DMS 273 treated with DMSO at 0.1 percent for 48 hours (cell line): ENCODE measurements at regions not wholly inside any gene's neighbourhood (a gene's known extent, or its start where the extent isn't known, plus 50 kb on each side); places are given as distances from the start of the nearest gene placed in this dataset.
"Not testable (repeated sequence)": the region's sequence is repeated elsewhere in the genome, so short reads cannot be mapped to it uniquely, and the experiment has no call there.

Experiments
- DNase-seq: peaks from one replicate; lab custom pipeline; 2025; lab: John Stamatoyannopoulos, UW

DNA sequence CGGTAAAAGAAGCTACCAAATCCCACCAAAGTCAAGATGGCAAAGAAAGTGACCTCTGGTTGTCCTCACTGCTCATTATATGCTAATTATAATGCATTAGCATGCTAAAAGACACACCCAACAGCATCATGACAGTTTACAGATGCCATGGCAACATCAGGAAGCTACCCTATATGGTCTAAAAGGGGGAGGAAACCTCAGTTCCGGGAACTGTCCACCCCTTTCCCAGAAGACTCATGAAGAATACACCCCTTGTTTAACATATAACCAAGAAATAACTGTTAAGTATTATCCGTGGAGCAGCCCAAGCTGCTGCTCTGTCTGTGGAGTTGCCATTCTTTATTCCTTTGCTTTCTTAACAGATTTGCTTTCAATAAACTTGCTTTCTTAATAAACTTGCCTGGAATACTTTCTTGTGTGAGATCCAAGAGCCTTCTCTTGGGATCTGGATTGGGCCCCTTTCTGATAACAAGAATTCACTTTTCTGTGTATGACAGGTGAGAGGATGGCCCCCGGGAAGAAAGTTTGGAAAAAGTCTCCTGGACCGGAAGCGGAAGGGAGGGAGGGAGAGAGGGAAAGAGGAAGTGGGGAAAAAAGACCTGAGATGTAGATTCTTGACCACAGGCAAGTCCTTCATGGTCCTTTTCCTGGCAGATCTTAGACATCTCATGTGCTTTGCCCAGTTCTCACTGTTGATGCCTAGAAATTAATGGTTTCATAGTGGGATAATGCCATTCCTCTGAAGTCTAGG, 146.7 kb upstream of the ID4 start:
- DNase-seq: no peak

- DNase-seq: peak; percentile 12
Observed at GRCh38 chr6:19691465-19692167, 145.6 kb upstream of the ID4 start.

DNA sequence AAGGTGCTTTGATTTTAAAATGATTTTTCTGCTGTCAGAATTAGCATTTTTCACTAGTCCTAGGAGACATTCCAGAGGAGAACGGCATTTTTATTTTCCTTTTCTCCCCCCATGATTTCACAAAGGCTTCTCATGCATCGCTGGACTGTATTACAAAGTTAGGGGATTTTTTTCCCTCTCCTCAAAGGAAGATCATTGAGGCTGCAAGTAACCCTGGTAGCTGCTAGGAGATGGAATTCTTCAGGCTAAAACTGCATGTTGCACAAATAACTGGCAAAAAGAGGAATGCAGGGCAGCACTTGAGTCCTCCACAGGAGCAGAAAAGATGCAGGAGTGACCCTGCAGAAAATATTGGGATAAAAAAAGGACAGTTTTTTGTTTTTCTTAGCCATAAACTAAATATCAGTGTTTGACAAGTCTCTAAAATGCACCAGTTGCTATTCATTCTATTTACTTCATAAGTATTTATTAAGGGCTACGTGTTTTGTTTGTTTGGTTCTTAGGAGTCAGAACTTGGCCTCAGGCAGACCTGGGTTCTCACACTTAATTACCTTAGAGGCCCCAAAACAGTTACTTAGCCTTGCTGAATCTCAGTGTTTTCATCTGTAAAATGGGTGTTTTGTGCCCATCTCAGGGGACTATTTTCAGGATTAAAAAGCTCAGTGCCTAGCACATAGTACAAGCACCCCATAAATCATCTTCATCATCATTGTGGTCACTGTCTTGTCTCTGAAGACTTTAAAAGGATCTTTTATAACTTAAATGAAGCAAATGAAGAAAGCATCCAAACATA, 144.5 kb upstream of the ID4 start:
- no peak for DNase-seq

- no peak for DNase-seq
Observed at GRCh38 chr6:19694697-19695096, 142.5 kb upstream of the ID4 start.

DNA sequence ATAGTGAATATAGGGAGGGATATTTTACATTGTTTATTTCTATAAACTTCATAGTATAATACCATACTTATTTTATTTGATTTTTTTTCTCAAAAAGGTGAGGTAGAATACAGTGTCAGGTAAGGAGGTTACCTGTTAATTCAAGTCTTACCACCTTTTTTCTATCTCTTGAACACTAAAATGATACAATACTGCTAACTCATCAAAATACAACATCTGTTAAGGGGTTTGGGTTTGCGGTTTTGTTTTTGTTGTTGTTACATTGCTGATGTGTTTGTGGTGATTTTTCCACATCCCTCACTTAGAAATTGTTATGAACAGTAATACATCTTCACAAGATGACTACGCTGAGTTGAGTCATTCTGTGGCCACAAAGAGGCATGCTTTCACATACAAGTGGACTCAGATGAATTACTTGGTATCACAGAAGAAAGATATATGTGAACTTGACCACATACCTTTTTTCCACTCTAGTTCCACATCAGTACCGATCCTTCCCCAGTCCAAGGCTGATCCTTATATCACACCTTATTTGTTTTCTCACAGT, 139.4 kb upstream of the ID4 start:
- peak; percentile 44 for DNase-seq

DNA sequence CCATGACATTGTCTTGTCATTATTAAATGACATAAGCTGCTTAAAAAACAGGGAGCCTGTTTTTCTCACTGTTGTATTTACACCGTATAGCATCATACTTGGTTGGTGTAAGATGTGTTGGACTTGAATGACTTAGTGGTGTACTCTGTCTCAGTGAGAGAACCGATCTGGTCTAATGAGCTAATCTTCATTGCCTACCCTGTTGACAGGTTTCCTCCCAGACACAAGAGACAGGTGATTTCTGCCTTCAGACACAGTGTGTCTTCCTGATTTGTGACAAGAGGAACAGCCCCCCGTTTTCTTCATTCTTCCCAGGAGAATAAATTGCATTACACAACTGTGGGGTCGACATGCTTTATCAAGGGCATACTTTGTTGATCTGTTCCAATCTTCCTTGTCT, 137.2 kb upstream of the ID4 start:
- no peak for DNase-seq

DNA sequence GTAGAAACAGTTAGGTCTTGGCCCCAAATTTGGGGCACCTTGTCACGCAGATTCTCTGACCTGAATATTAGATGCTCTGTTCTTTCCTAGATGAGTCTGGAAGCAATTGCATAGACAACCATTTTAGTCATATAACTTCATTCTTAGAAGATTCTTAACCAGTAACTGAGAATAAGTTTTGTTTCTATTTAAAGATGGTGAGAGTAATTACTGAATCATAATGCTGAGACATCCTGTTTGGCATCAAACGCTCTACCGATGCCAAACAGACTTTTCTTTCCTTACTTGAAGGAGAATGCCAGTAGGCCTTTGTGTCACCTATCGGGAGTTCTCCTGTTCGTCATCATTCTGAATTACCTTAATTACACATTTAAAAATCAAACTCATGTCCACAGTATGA, 131.6 kb upstream of the ID4 start:
- no peak for DNase-seq

- no peak for DNase-seq
Observed at GRCh38 chr6:19712012-19712688, 125.0 kb upstream of the ID4 start.

GRCh38 chr6:19712998-19713397, 124.2 kb upstream of the ID4 start:
- no peak for DNase-seq

- no peak for DNase-seq
Observed at GRCh38 chr6:19713411-19713810, 123.8 kb upstream of the ID4 start.

GRCh38 chr6:19713984-19714383, 123.2 kb upstream of the ID4 start:
- no peak for DNase-seq

DNA sequence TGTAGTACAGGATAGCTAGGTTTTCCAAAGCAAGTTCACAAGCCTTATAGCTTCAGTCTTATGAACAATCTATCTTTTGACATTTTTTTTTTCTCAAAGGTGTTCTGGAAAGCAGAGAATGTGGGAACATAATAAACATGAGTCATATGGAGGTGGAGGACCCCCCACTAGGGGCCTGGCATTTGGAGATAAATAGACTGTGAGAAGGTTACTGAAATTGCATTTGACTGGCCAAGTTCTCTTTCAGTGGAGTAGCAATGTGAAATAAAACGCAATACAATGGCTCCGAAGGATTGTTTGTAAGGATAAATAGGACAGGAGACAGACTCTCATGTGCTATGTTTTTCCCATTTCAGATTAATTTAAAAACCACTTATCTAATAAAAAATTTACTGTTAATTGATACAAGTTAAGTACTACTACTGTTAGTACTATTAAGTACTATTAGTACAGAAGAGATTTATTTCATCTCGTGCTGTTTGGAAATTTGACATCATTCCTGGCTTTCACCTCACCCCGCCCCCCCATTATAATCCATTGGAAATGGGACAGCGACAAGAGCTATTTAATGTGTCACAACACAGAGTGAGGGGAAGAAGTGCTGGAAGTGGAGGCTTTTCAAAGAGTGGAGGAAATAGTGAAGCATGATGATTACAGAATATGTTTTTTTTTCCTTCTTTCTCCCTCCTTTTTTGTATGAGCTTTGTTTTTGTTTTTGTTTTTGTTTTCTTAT, 122.6 kb upstream of the ID4 start:
- no peak for DNase-seq

DNA sequence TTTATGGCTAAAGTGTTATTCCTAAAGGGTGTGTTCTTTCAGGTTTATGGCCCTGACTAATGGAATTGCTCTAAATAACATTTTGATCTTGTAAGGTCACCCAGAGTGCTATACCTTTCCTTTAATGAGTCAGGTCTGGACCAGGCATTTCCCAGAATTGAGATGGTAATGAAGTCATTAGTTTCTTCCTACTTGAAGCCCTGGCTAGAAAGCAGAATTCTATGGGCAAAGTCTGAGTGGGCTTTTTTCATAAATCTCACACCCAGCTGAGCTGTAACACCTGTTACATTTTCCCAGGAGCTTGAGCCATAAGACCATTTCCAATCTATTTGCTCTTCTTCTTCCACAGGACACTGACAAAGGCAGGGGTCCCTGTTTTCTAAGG, 122.0 kb upstream of the ID4 start:
- peak; percentile 33 for DNase-seq

- peak; percentile 94 for DNase-seq
Observed at GRCh38 chr6:19719691-19720128, 117.5 kb upstream of the ID4 start.

GRCh38 chr6:19721766-19722377, 115.3 kb upstream of the ID4 start:
- no peak for DNase-seq

GRCh38 chr6:19722999-19723398, 114.2 kb upstream of the ID4 start:
- no peak for DNase-seq

DNA sequence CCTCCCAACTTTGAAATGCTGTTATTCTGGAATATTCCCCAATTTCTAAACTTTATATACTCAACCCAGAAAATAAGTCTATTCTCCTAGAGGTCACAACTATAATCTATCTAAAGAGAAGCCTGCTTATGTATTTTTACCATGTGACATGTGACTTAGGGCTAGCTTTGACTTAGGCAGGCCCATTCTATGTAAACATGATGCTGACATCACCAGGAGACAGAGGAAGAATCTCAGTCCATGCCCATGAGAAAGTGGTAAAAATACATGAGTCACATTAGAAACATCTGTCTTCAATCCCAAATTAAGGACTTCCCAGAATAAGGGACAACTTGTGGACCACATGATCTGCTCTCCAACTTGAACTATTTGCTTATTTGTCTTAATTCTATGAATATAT, 113.6 kb upstream of the ID4 start:
- DNase-seq: no peak

- not testable (repeated sequence) for DNase-seq
Observed at GRCh38 chr6:19725436-19725835, 111.7 kb upstream of the ID4 start.

DNA sequence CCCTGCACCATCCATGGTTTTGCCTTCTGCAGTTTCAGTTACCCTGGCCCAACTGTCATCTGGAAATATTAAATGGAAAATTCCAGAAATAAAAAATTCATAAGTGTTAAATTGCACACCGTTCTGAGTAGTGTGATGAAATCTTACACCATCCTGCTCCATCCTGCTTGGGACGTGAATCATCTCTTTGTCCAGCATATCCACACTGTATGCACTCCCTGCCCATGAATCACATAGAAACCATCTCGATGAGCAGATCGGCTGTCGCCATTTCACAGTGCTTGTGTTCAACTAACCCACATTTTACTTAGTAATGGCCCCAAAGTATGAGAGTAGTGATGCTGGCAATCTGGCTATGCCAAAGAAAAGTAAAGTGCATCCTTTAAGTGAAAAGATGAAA, 105.9 kb upstream of the ID4 start:
- DNase-seq: no peak

DNA sequence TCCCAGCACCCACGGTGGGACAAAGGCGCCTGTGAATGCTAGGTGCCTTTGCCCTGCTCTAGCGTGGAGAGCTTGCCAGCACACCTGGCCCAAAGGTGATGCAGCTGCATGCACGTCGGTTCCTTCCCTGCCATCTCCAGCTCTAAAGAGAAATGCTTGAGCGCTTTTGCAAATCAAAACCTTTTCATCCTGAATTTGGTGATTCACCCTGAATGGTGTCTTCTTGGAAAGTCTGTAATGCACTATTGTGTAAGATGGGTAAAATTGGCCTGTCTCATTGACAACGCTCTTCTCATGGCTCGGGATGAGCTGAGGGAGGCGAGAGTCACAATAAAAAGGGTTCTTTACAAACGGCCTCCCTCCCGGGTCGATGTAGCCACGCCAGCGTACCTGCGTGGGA, 103.1 kb upstream of the ID4 start:
- no peak for DNase-seq

GRCh38 chr6:19734519-19734918, 102.7 kb upstream of the ID4 start:
- no peak for DNase-seq
